SK-N-SH (cell line): ENCODE measurements at regions not wholly inside any gene's neighbourhood (a gene's known extent, or its start where the extent isn't known, plus 50 kb on each side); places are given as distances from the start of the nearest gene placed in this dataset.

Experiments used
- CTCF ChIA-PET: fragments of 300-600, 350-600 bp; formaldehyde crosslinking; extraction: SDS; loops from one replicate; lab custom pipeline; 2021; lab: Yijun Ruan, JAX
- POLR2A ChIA-PET: fragments of 350-600 bp; sonication (Branson Sonifier 250); formaldehyde crosslinking; extraction: SDS; loops from one replicate; lab custom pipeline; 2020; ENCODE audit warnings: antibody characterized with exemption, inconsistent platforms; lab: Yijun Ruan, JAX
- DNase-seq: peaks from one replicate; pipeline ENCODE4 v3.0.0; 2012
- H2AFZ ChIP-seq: fragments of 200-600 bp; sonication (generic); 2 replicates; pipeline ENCODE4 v1.8.1; 2016; ENCODE audit warnings: antibody characterized with exemption, mild to moderate bottlenecking, low read depth
- H3F3A ChIP-seq: fragments of 200-600 bp; sonication (generic); replicated peaks from 2 replicates; pipeline ENCODE3; 2016; ENCODE audit warnings: antibody characterized with exemption, mild to moderate bottlenecking; ENCODE audit not compliant: insufficient read depth
- H3K27ac ChIP-seq, 2 experiments: fragments of 200-500 bp in 1 of 2; fragments of 200-600 bp in 1 of 2; sonication (Bioruptor generic) in 1 of 2; sonication (generic), shearing (Covaris generic) in 1 of 2; 2 replicates each; pipeline versions ENCODE4 v1.5.1 to v1.6.1; 2014 to 2016; ENCODE audit warnings: low read depth in 2 of 2, inconsistent platforms in 1 of 2, low read length in 1 of 2, mild to moderate bottlenecking in 1 of 2, mixed read lengths in 1 of 2
- H3K27me3 ChIP-seq: fragments of 200-600 bp; sonication (generic), shearing (Covaris generic); 2 replicates; pipeline ENCODE4 v1.6.1; 2016; ENCODE audit warnings: mixed run types; ENCODE audit not compliant: insufficient read depth
- H3K36me3 ChIP-seq, 2 experiments: fragments of 200-500 bp in 1 of 2; fragments of 200-600 bp in 1 of 2; sonication (Bioruptor generic) in 1 of 2; sonication (generic) in 1 of 2; replicated peaks in 1 of 2; 2 replicates each; pipeline versions ENCODE3 to v1.5.1; 2014 to 2016; ENCODE audit warnings: low read length in 1 of 2, mild to moderate bottlenecking in 1 of 2; ENCODE audit not compliant: insufficient read depth in 2 of 2, control insufficient read depth in 1 of 2
- H3K4me1 ChIP-seq, 2 experiments: fragments of 200-500 bp in 1 of 2; fragments of 200-600 bp in 1 of 2; sonication (Bioruptor generic) in 1 of 2; sonication (generic), shearing (Covaris generic) in 1 of 2; 2 replicates each; pipeline versions ENCODE4 v1.5.1 to v1.6.1; 2014 to 2016; ENCODE audit warnings: low read depth in 1 of 2, low read length in 1 of 2, mixed run types in 1 of 2; ENCODE audit not compliant: insufficient read depth in 2 of 2, control insufficient read depth in 1 of 2
- H3K4me2 ChIP-seq: fragments of 200-600 bp; sonication (generic), shearing (Covaris generic); 2 replicates; pipeline ENCODE4 v1.6.1; 2017; ENCODE audit warnings: mixed run types
- H3K4me3 ChIP-seq, 2 experiments: fragments of 200-500 bp in 1 of 2; fragments of 200-600 bp in 1 of 2; sonication (Bioruptor generic) in 1 of 2; sonication (generic), shearing (Covaris generic) in 1 of 2; 2 replicates each; pipeline versions ENCODE4 v1.5.1 to v1.8.1; 2014 to 2016; ENCODE audit warnings: low read depth in 2 of 2, inconsistent platforms in 1 of 2, low read length in 1 of 2, mild to moderate bottlenecking in 1 of 2, mixed read lengths in 1 of 2, moderate library complexity in 1 of 2
- H3K79me2 ChIP-seq: fragments of 200-600 bp; sonication (generic); 2 replicates; pipeline ENCODE4 v1.8.1; 2017; ENCODE audit warnings: mild to moderate bottlenecking; ENCODE audit not compliant: insufficient read depth
- H3K9ac ChIP-seq: fragments of 200-600 bp; sonication (generic); 2 replicates; pipeline ENCODE4 v1.6.1; 2017; ENCODE audit warnings: mixed run types
- H3K9me2 ChIP-seq: fragments of 200-600 bp; sonication (generic); 2 replicates; pipeline ENCODE4 v1.6.1; 2017; ENCODE audit warnings: mixed run types
- H3K9me3 ChIP-seq: fragments of 200-600 bp; sonication (generic); 2 replicates; pipeline ENCODE4 v1.6.1; 2017; ENCODE audit warnings: mixed run types, mild to moderate bottlenecking, moderate library complexity
- H4K20me1 ChIP-seq: fragments of 200-600 bp; sonication (generic); 2 replicates; pipeline ENCODE4 v1.6.1; 2017; ENCODE audit warnings: mild to moderate bottlenecking, mixed run types; ENCODE audit not compliant: insufficient read depth
- ELF1 ChIP-seq: IDR thresholded peaks from 2 replicates; pipeline ENCODE4 v1.4.0; 2012
- FOSL2 ChIP-seq: IDR thresholded peaks from 2 replicates; pipeline ENCODE4 v1.4.0; 2012; ENCODE audit warnings: low read depth, mild to moderate bottlenecking, moderate library complexity, borderline replicate concordance
- FOXJ3 ChIP-seq: sonication (generic); formaldehyde crosslinking; IDR thresholded peaks from 2 replicates; pipeline ENCODE4 v1.5.1; 2020; ENCODE audit warnings: mild to moderate bottlenecking, missing genetic modification reagents
- GATA2 ChIP-seq: sonication (generic); formaldehyde crosslinking; IDR thresholded peaks from 2 replicates; pipeline ENCODE4 v1.5.0; 2020; ENCODE audit warnings: mild to moderate bottlenecking, missing genetic modification reagents
- JUND ChIP-seq: IDR thresholded peaks from 2 replicates; pipeline ENCODE4 v1.4.0; 2012
- MEF2A ChIP-seq: IDR thresholded peaks from 2 replicates; pipeline ENCODE4 v1.4.0; 2012; ENCODE audit warnings: low read depth, borderline replicate concordance
- NFIC ChIP-seq: IDR thresholded peaks from 2 replicates; pipeline ENCODE4 v1.4.0; 2012; ENCODE audit warnings: borderline replicate concordance
- RAD21 ChIP-seq: IDR thresholded peaks from 2 replicates; pipeline ENCODE4 v1.6.1; 2012; ENCODE audit warnings: mild to moderate bottlenecking, low read length
- RCOR1 ChIP-seq: fragments of 150-350 bp; IDR thresholded peaks from 2 replicates; pipeline ENCODE4 v1.6.1; 2017; ENCODE audit warnings: antibody characterized with exemption, low read length
- REST ChIP-seq: IDR thresholded peaks from 2 replicates; pipeline ENCODE4 v1.6.1; 2012; ENCODE audit warnings: mild to moderate bottlenecking, low read depth, low read length, moderate library complexity
- RFX5 ChIP-seq: IDR thresholded peaks from 2 replicates; pipeline ENCODE4 v1.6.1; 2012; ENCODE audit warnings: mild to moderate bottlenecking, improper control_type of control experiment, low read length
- SIN3A ChIP-seq: IDR thresholded peaks from 2 replicates; pipeline ENCODE4 v1.6.1; 2012; ENCODE audit warnings: low read depth, mild to moderate bottlenecking, low read length, moderate library complexity, borderline replicate concordance
- USF1 ChIP-seq: IDR thresholded peaks from 2 replicates; pipeline ENCODE4 v1.4.0; 2012; ENCODE audit warnings: low read depth, borderline replicate concordance
- YY1 ChIP-seq: IDR thresholded peaks from 2 replicates; pipeline ENCODE4 v1.4.0; 2012; ENCODE audit warnings: low read depth, mild to moderate bottlenecking
- WGBS: methylation state at CpG from one replicate; pipeline ENCODE4 v1.1.6; 2017; ENCODE audit warnings: low lambda C conversion rate; 5-methylcytosine and 5-hydroxymethylcytosine counted together

GRCh38 chr1:244138399-244138798 is 87.3 kb downstream of the ZBTB18 start (continued):
- TF ChIP-seq FOSL2 (no peak), YY1 (no peak), FOXJ3 (CRISPR knock-in tag) (no peak), GATA2 (CRISPR knock-in tag) (no peak), USF1 (no peak), RAD21 (no peak), RCOR1 (no peak), JUND (no peak)

GRCh38 chr1:244139655-244140054 is 88.6 kb downstream of the ZBTB18 start:
- Histone ChIP-seq H3K9ac (no peak overlapping the region), H3K27ac (no peak overlapping the region), H3K9me2 (no peaks in the 10 kb centered on the region), H3K4me1 (no peaks in the 10 kb centered on the region), H4K20me1 (no peaks in the 10 kb centered on the region), H3K4me2 (no peak overlapping the region), H3K36me3 (no peaks in the 10 kb centered on the region), H3K27me3 (no peaks in the 10 kb centered on the region), H3F3A (no peaks in the 10 kb centered on the region), H3K4me3 (no peak overlapping the region), H3K79me2 (no peaks in the 10 kb centered on the region), H2AFZ (no peak overlapping the region), H3K9me3 (no peaks in the 10 kb centered on the region)
- TF ChIP-seq RCOR1 = no peak
- TF ChIP-seq REST = no peak
- TF ChIP-seq RFX5 = no peak
- TF ChIP-seq MEF2A = no peak
- no peak for TF ChIP-seq USF1
- no peak for TF ChIP-seq ELF1
- TF ChIP-seq SIN3A = no peak
- no peak for TF ChIP-seq NFIC
- ChIA-PET CTCF (interaction anchor here (1.2 kb wide), 1 partner anchor 13 kb away, joined by 3 read pairs; no protein-coding TSS in a partner anchor), POLR2A (no interaction called here)
- 89% methylated on average over 16 of the region's 16 CpGs for WGBS
- DNase-seq = no peak
